ENCODE measurements at regions not wholly inside any gene's neighbourhood (a gene's known extent, or its start where the extent isn't known, plus 50 kb on each side); places are given as distances from the start of the nearest gene placed in this dataset.

GRCh38 chr12:93153321-93153720, 224.2 kb upstream of the EEA1 start:
- TF ChIP-seq CTCF (conservative IDR thresholded peaks at IDR 0.05): no peak
- TF ChIP-seq EZH2 (IDR thresholded peaks at IDR 0.05; ENCODE audit: low read depth): no peak
